LNCaP clone FGC (cell line): ENCODE measurements at regions not wholly inside any gene's neighbourhood (a gene's known extent, or its start where the extent isn't known, plus 50 kb on each side); places are given as distances from the start of the nearest gene placed in this dataset.
"Not testable (repeated sequence)": the region's sequence is repeated elsewhere in the genome, so short reads cannot be mapped to it uniquely, and the experiment has no call there.

Experiments
- DNase-seq: peaks from one replicate; pipeline ENCODE4 v3.0.0-alpha.2; 2011; ENCODE audit warnings: low read depth
- H3K4me3 ChIP-seq: 2 replicates; pipeline ENCODE4 v1.5.1; 2011; ENCODE audit warnings: mild to moderate bottlenecking, low read depth, low read length, control low read depth
- TF ChIP-seq, protein P1 (sequence below): IDR thresholded peaks from 2 replicates; pipeline ENCODE4 v1.5.1; 2012; ENCODE audit warnings: mild to moderate bottlenecking; ENCODE audit not compliant: control insufficient read depth, insufficient read depth; ENCODE audit errors: extremely low read depth

DNA sequence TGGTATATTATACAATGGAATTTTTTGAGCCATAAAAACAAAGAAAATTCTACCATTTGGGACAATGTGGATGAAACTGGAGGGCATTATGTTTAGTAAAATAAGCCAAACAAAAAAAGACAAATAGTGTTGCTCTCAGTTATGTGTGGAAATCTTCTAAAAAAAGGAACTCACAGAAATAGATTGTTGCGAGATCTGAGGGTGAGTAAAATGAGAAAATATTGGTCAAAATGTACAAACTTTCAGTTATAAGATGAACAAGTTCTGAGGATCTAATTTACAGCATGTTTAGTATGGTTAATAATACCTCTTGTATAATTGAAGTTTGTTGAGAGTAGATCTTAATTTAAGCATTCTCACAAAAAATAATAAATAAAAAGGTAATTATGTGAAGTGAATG is 291.2 kb downstream of the KIF20B start:
- no peak for DNase-seq
- TF ChIP-seq, protein P1, sequence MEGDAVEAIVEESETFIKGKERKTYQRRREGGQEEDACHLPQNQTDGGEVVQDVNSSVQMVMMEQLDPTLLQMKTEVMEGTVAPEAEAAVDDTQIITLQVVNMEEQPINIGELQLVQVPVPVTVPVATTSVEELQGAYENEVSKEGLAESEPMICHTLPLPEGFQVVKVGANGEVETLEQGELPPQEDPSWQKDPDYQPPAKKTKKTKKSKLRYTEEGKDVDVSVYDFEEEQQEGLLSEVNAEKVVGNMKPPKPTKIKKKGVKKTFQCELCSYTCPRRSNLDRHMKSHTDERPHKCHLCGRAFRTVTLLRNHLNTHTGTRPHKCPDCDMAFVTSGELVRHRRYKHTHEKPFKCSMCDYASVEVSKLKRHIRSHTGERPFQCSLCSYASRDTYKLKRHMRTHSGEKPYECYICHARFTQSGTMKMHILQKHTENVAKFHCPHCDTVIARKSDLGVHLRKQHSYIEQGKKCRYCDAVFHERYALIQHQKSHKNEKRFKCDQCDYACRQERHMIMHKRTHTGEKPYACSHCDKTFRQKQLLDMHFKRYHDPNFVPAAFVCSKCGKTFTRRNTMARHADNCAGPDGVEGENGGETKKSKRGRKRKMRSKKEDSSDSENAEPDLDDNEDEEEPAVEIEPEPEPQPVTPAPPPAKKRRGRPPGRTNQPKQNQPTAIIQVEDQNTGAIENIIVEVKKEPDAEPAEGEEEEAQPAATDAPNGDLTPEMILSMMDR, result no peak
- no peak overlapping the region for H3K4me3 ChIP-seq

DNA sequence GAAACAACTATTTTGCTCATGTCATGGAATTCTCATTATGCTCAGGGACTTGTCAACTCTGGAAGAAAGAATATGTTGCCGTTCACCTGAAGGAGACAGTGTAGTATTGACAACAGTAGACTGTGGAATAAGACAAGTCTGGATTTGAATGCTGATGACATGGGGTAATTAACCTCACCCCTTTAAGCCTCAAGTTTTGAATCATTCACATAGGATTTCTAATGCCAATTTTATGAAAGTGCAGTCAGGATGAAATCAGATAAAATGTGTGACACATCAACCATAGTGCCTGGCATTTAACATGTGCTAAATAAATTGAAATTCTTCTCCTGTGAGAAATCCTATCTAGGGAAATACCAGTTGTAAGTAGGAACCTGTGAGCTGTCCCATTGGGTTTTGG is 305.8 kb downstream of the KIF20B start:
- no peak for DNase-seq
- H3K4me3 ChIP-seq, result no peak overlapping the region
- TF ChIP-seq, protein P1, result no peak

DNA sequence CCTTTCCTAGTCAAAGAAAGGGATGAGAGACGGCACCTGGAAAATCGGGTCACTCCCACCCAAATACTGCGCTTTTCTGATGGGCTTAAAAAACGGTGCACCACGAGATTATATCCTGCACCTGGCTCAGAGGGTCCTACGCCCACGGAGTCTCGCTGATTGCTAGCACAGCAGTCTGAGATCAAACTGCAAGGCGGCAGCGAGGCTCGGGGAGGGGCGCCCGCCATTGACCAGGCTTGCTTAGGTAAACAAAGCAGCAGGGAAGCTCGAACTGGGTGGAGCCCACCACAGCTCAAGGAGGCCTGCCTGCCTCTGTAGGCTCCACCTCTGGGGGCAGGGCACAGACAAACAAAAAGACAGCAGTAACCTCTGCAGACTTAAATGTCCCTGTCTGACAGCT is 309.9 kb downstream of the KIF20B start:
- not testable (repeated sequence) for DNase-seq, H3K4me3 ChIP-seq

DNA sequence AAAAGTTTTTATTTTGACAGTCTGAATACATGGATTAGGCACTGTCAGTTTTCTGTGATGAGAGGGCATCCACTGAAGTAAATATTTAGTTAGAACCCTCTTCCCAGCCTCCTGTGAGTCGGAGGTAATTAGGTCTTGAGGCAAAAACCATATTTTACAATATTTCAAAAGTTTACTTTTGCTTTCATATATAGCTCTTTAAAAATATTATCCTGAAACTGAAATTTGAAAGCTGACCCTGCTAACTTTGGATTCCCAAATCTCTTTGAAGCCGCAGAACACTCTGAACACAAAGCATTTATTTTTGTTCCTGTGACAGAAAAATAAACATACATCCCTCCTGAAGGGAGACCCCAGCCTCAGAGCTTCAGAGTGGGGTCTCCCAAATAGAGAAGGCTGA is 317.4 kb downstream of the KIF20B start:
- TF ChIP-seq, protein P1, result no peak
- H3K4me3 ChIP-seq, result no peak overlapping the region
- DNase-seq, result no peak

DNA sequence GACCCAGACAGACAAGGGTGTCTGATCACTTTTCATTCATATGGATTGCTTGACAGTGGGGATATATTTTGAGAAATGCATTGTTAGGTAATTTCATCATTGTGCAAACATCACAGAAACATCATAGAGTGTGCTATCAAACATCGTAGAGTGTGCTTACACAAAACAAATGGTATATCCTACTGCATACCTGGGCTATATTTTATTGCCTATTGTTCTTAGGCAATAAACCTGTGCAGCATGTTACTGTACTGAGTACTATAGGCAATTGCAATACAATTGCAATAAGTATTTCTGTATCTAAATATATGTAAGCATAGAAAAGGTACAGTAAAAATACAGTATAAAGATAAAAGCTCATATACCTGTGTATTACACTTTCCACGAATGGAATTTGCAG is 319.1 kb downstream of the KIF20B start:
- H3K4me3 ChIP-seq, result no peak overlapping the region
- TF ChIP-seq, protein P1, result no peak
- peak; percentile 58 for DNase-seq

DNA sequence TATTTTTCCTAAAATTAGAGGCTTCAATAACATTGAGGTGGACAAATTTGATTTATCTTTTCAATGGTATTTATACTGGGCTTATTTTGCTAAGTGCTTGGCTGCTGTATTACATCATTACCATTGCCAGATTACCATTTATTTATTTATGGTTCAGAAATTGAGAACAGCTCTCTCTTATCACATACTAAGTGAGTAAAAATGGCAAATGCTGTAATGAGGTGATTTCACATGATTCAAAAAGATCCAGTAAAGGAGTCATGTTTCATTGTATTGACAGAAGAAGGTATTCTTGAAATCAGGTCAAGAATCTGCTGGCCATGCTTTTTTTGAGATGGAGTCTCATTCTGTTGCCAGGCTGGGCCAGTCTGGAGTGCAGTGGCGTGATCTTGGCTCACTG is 322.6 kb downstream of the KIF20B start:
- no peak for DNase-seq
- TF ChIP-seq, protein P1, result no peak
- H3K4me3 ChIP-seq, result no peak overlapping the region

DNA sequence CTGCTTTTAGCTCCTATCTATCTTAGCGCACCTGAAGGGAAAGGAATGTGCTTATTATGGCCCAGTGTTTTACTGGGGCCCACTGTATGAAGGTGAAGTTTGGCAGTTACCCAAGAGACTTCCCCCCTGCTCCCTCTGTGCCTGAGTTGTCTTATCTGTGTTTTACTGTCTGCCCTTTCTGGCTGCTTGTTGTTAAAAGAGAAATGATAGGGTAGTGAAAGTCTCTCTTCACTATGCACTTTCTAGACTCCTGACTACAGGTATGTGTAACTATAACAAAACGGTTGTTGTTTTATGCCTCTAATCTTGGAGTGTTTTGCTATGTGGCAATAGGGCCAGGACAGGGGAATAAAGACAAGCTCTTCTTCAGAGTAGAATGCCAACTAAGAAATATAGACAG is 326.9 kb downstream of the KIF20B start:
- no peak for DNase-seq
- no peak overlapping the region for H3K4me3 ChIP-seq
- TF ChIP-seq, protein P1, result no peak

DNA sequence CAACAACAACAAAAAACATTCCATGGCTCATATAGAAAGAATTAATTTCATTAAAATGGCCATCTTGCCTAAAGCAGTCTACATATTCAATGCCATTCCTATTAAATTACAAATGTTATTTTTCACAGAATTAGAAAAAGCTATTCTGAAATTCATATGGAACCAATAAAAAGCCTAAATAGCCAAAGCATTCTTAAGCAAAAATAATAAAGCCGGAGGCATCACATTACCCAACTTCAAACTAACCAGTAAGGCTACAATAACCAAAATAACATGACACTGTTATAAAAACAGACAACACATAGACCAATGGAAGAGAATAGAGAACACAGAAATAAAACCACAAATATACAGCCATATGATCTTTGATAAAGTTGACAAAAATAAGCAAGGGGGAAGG is 330.4 kb downstream of the KIF20B start:
- H3K4me3 ChIP-seq, result no peak overlapping the region
- TF ChIP-seq, protein P1, result no peak
- no peak for DNase-seq
